ENCODE measurements at regions not wholly inside any gene's neighbourhood (a gene's known extent, or its start where the extent isn't known, plus 50 kb on each side); places are given as distances from the start of the nearest gene placed in this dataset.

GRCh38 chr16:9509663-9510062, 418.2 kb downstream of the HAPSTR1 start:
- TF ChIP-seq CEBPB (IDR thresholded peaks at IDR 0.05): no peak
- no peak for TF ChIP-seq EP300 (IDR thresholded peaks at IDR 0.05; ENCODE audit: borderline replicate concordance)
- TF ChIP-seq TCF12 (IDR thresholded peaks at IDR 0.05; ENCODE audit: low read depth): no peak
- TF ChIP-seq MAX (IDR thresholded peaks at IDR 0.05): no peak
- TF ChIP-seq RAD21 (IDR thresholded peaks at IDR 0.05; ENCODE audit: low read depth): no peak
- no peak for TF ChIP-seq ZBTB7A (IDR thresholded peaks at IDR 0.05; ENCODE audit: low read depth)
- no peak for TF ChIP-seq TEAD4 (IDR thresholded peaks at IDR 0.05)

DNA sequence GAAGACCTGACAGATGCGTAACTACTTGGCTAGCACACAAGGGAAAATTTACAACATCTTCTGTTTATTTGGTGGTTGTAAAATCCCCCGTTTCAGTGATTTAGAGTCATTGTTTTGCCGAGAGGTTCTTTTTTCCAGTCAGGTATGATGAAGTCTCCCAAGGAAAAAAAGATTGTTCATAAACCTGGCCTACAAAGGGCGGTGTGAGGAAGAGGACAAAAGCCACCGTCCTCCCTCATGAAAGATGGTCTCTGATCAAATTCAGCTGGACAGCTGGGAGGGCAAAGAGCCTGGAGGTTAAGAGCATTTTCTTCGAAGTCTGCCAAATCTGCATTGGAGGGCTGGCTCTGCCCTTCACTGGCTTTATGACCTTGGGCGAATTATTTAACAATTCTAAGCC, 419.9 kb downstream of the HAPSTR1 start:
- TF ChIP-seq MAX (IDR thresholded peaks at IDR 0.05) (no peak), RAD21 (IDR thresholded peaks at IDR 0.05; ENCODE audit: low read depth) (no peak), ZBTB7A (IDR thresholded peaks at IDR 0.05; ENCODE audit: low read depth) (no peak), CREB1 (IDR thresholded peaks at IDR 0.05; ENCODE audit: low read depth) (no peak), REST (IDR thresholded peaks at IDR 0.05; ENCODE audit: low read depth) (no peak), FOXM1 (IDR thresholded peaks at IDR 0.05; ENCODE audit: borderline replicate concordance, low read depth) (no peak), NFIC (IDR thresholded peaks at IDR 0.05) (no peak), EP300 (IDR thresholded peaks at IDR 0.05; ENCODE audit: borderline replicate concordance) (no peak), EGR1 (IDR thresholded peaks at IDR 0.05) (no peak), TAF1 (IDR thresholded peaks at IDR 0.05; ENCODE audit: low read depth) (no peak), TCF12 (IDR thresholded peaks at IDR 0.05; ENCODE audit: low read depth) (no peak), YY1 (IDR thresholded peaks at IDR 0.05; ENCODE audit: low read depth) (no peak), CEBPB (IDR thresholded peaks at IDR 0.05) (no peak), TEAD4 (IDR thresholded peaks at IDR 0.05) (no peak)
- TF ChIP-seq, protein P1, sequence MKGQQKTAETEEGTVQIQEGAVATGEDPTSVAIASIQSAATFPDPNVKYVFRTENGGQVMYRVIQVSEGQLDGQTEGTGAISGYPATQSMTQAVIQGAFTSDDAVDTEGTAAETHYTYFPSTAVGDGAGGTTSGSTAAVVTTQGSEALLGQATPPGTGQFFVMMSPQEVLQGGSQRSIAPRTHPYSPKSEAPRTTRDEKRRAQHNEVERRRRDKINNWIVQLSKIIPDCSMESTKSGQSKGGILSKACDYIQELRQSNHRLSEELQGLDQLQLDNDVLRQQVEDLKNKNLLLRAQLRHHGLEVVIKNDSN (IDR thresholded peaks at IDR 0.05): no peak

DNA sequence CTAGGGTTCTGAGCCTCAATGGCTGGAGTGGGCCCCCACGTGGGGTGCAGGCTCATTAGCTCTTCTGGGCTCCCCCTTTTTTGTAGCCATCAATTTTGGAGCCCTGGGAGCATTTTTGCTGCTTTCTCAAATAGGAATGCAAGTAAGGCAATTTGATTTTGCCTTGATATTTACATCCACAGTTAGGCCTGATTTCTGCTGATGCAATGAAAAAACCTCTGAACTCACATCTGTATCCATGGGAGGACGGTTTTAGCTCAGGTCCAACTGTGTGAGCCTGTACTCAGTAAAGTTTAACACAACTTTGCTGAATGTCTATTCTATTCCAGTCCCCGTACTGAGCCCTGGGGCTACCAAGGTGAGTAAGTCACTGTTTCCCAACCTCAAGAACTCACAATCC, 425.0 kb downstream of the HAPSTR1 start:
- TF ChIP-seq REST (IDR thresholded peaks at IDR 0.05; ENCODE audit: low read depth) (no peak), YY1 (IDR thresholded peaks at IDR 0.05; ENCODE audit: low read depth) (no peak), TCF12 (IDR thresholded peaks at IDR 0.05; ENCODE audit: low read depth) (no peak), ZBTB7A (IDR thresholded peaks at IDR 0.05; ENCODE audit: low read depth) (no peak), TEAD4 (IDR thresholded peaks at IDR 0.05) (no peak), NFIC (IDR thresholded peaks at IDR 0.05) (no peak), TAF1 (IDR thresholded peaks at IDR 0.05; ENCODE audit: low read depth) (no peak), RAD21 (IDR thresholded peaks at IDR 0.05; ENCODE audit: low read depth) (no peak), EGR1 (IDR thresholded peaks at IDR 0.05) (no peak), EP300 (IDR thresholded peaks at IDR 0.05; ENCODE audit: borderline replicate concordance) (no peak), CEBPB (IDR thresholded peaks at IDR 0.05) (no peak), CREB1 (IDR thresholded peaks at IDR 0.05; ENCODE audit: low read depth) (no peak)
- TF ChIP-seq, protein P1 (IDR thresholded peaks at IDR 0.05): no peak

DNA sequence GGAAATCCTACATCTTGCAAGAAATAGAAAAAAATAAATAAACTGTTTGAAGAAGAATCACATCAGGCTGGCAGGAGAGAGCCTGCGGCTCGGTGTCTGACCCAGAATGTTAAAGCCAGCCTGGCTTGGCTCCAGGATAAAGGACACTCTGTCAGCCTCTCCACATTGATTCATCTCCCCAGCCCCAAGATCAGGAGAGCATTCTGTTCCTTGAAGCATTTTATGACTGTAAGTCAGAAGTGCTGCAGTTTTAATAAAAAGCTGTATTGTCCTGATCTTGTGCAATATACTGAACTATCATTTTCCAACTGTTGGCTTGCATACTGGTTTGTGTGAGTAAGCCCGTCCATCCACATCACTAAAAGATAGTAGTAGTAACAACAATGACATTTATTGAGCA, 426.6 kb downstream of the HAPSTR1 start:
- TF ChIP-seq EGR1 (IDR thresholded peaks at IDR 0.05): no peak
- TF ChIP-seq TEAD4 (IDR thresholded peaks at IDR 0.05): no peak
- TF ChIP-seq CREB1 (IDR thresholded peaks at IDR 0.05; ENCODE audit: low read depth): no peak

- TF ChIP-seq EP300 (IDR thresholded peaks at IDR 0.05; ENCODE audit: borderline replicate concordance) (no peak), NFIC (IDR thresholded peaks at IDR 0.05) (no peak), CEBPB (IDR thresholded peaks at IDR 0.05) (no peak), MAX (IDR thresholded peaks at IDR 0.05) (no peak)
Observed at GRCh38 chr16:9518581-9518980, 427.1 kb downstream of the HAPSTR1 start.

- TF ChIP-seq MAX (IDR thresholded peaks at IDR 0.05) (no peak), CEBPB (IDR thresholded peaks at IDR 0.05) (no peak), RAD21 (IDR thresholded peaks at IDR 0.05; ENCODE audit: low read depth) (no peak), TCF12 (IDR thresholded peaks at IDR 0.05; ENCODE audit: low read depth) (no peak), FOXM1 (IDR thresholded peaks at IDR 0.05; ENCODE audit: borderline replicate concordance, low read depth) (no peak), TEAD4 (IDR thresholded peaks at IDR 0.05) (no peak), CREB1 (IDR thresholded peaks at IDR 0.05; ENCODE audit: low read depth) (no peak), TAF1 (IDR thresholded peaks at IDR 0.05; ENCODE audit: low read depth) (no peak), EGR1 (IDR thresholded peaks at IDR 0.05) (no peak), ZBTB7A (IDR thresholded peaks at IDR 0.05; ENCODE audit: low read depth) (no peak), YY1 (IDR thresholded peaks at IDR 0.05; ENCODE audit: low read depth) (no peak), EP300 (IDR thresholded peaks at IDR 0.05; ENCODE audit: borderline replicate concordance) (no peak), REST (IDR thresholded peaks at IDR 0.05; ENCODE audit: low read depth) (no peak), NFIC (IDR thresholded peaks at IDR 0.05) (no peak)
- TF ChIP-seq, protein P1 (IDR thresholded peaks at IDR 0.05): no peak
Observed at GRCh38 chr16:9521749-9522370, 430.4 kb downstream of the HAPSTR1 start.

All from Ishikawa (cell line).